ENCODE measurements at regions not wholly inside any gene's neighbourhood (a gene's known extent, or its start where the extent isn't known, plus 50 kb on each side); places are given as distances from the start of the nearest gene placed in this dataset.

DNA sequence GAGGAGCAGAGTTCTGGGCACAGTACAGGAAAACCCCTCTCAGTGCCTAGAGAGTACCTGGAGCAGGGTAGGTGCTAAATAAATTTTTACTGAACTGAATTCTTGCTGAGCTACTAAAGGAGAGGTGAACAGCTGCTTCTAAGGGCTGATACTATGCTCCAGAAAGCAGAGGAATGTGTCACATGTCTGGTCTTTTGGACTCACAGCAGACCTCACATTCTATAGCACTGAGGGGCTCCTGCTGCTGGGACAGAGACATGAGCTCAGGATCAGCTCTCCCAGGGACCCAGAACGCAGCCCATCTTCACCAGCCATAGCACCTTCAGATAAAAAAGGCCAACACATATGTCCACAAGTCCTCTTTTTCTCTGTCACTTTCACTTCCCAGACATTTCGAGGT lies 133.0 kb upstream of the KLF14 start:
- no peaks in the 10 kb centered on the region for H3K36me3 Mint-ChIP-seq
- no peak overlapping the region for H3K4me3 Mint-ChIP-seq
- ATAC-seq (peak; percentile 25), DNase-seq (ENCODE audit: low spot score in 2 of 2) (no peak)
- H3K27ac Mint-ChIP-seq = peak overlapping the region; percentile 23
- peaks cover 20% of the 10 kb centered on the region for H3K4me1 Mint-ChIP-seq
- H3K9me3 Mint-ChIP-seq = peaks cover 6% of the 10 kb centered on the region

DNA sequence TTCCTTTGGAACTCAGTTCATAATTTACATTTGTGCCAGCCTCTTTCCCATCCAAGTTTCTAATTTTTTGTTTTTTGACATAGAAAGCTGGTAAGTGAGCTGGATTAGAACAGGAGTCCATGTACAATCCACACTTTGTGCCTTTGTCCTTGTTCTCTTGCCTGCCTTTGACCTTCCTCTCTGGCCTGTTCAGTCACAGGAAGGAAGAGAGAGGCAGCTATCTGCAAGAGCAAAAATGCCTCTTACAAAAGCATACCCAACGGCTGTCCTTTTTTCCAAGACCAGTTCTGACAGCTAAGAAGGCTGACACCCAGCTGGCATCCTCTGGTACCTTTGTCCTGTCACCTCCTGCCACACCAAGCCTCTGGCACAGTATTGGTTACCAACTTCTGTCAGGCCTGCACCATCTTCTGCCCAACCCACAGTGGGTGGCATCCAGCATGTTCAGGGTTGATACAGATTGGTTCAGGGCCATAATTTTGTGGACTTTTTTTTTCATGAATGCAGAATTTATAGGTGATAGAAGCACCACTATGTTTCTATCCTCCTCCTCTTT lies 133.7 kb upstream of the KLF14 start:
- DNase-seq (ENCODE audit: low spot score in 2 of 2) = no peak
- no peak overlapping the region for H3K4me3 Mint-ChIP-seq
- H3K36me3 Mint-ChIP-seq = no peaks in the 10 kb centered on the region
- H3K4me1 Mint-ChIP-seq = peaks cover 25% of the 10 kb centered on the region
- peaks cover 6% of the 10 kb centered on the region for H3K9me3 Mint-ChIP-seq
- no peak for ATAC-seq
- peak overlapping the region; percentile 23 for H3K27ac Mint-ChIP-seq

DNA sequence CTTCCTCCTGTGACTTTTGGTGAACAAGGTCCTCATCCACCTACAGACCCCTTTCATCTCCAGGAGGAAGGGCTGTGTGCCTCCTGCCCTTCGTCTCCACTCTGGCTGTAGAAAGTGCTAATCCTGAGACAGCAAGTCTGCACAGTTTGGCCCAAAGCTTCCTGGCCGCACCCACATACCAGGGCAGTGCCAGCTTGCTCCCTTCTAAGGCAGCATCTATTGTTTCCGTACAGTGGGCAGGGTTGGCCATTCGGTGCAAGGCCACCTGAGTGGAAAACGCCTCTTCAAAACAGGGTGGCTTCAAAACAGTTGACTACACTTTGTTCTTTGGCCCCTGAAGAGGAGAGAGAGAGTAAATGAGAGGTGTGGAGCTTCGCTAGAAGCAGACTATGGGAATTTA lies 134.1 kb upstream of the KLF14 start:
- Mint-ChIP-seq H3K36me3 (no peaks in the 10 kb centered on the region), H3K4me1 (peaks cover 30% of the 10 kb centered on the region), H3K9me3 (peaks cover 6% of the 10 kb centered on the region), H3K4me3 (no peak overlapping the region), H3K27ac (peak overlapping the region; percentile 23)
- ATAC-seq (no peak), DNase-seq (ENCODE audit: low spot score in 2 of 2) (no peak)

DNA sequence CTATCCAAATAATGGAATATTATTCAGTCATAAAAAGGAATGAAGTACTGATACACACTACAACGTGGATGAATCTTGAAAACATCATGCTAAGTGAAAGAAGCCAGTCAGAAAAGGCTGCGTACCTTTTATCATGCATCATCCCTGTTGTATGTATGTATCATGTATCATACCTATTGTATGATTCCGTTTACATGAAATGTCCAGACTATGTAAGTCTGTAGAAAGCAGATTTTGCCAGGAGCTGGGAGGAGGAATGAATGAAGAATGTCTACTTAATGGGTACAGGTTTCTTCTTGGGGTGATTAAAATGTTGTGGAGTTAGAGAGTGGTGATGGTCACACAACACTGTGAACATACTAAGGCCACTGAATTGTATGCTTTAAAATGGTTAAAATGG lies 135.9 kb upstream of the KLF14 start:
- peaks cover 44% of the 10 kb centered on the region for H3K4me1 Mint-ChIP-seq
- no peaks in the 10 kb centered on the region for H3K9me3 Mint-ChIP-seq
- ATAC-seq (no peak), DNase-seq (ENCODE audit: low spot score in 2 of 2) (no peak)
- peak overlapping the region; percentile 90 for H3K27ac Mint-ChIP-seq
- H3K4me3 Mint-ChIP-seq = no peak overlapping the region
- no peaks in the 10 kb centered on the region for H3K36me3 Mint-ChIP-seq

DNA sequence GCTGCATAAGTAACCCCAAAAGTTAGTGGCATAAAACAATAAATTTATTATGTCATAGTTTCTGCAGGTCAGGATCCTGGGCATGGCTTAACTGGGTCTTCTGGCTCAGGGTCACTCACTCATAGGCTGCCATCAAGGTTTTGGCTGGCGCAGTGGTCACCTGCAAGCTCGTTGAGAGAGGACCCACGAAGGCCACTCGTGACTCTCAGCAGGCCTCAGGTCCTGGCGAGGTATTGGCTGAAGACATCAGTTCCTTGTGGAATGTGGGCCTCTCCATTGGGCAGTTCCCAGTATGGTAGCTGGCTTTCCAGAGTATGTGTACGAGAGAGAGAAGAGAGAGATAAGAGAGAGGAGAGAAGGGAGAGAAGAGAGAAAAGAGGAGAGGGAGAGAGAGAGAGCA lies 138.3 kb upstream of the KLF14 start:
- Mint-ChIP-seq H3K4me1 (peaks cover 49% of the 10 kb centered on the region), H3K27ac (peak overlapping the region; percentile 90), H3K36me3 (no peaks in the 10 kb centered on the region), H3K4me3 (no peak overlapping the region), H3K9me3 (no peaks in the 10 kb centered on the region)
- ATAC-seq (peak; percentile 2), DNase-seq (ENCODE audit: low spot score in 2 of 2) (no peak)

DNA sequence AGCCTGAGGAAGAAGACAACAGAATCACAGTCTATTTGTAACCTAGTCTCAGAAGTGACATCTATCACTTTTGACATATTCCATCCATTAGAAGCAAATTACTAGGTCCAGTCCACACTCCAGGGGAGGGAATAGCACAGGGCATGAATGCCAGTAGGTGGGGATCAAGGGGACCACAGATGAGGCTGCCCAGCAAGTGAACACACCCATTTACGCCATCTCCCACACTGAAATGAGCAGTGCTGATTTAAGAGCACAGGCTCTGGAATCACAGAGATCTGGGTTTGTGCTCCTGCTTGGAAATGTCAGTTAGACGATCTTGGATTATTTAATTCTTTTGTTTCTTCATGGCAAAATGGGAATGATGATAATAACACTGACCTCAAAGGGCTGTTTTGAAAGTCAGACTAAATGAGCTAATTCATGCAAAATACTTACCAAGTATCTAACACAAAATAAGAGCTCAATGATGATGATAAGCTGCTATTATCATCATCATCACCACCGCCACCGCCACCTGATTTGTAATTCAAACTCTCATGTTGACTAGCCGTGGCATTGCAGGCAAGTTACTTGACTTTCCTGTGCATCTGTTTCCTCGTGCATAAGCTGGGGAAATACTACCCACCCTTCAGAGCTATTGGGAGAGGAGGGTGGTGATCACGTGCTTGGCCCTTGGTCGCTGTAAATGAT lies 138.9 kb upstream of the KLF14 start:
- H3K4me1 Mint-ChIP-seq = peaks cover 49% of the 10 kb centered on the region
- H3K27ac Mint-ChIP-seq = peak overlapping the region; percentile 90
- ATAC-seq = peak; percentile 43
- no peak for DNase-seq (ENCODE audit: low spot score in 2 of 2)
- H3K9me3 Mint-ChIP-seq = no peaks in the 10 kb centered on the region
- no peaks in the 10 kb centered on the region for H3K36me3 Mint-ChIP-seq
- H3K4me3 Mint-ChIP-seq = no peak overlapping the region

DNA sequence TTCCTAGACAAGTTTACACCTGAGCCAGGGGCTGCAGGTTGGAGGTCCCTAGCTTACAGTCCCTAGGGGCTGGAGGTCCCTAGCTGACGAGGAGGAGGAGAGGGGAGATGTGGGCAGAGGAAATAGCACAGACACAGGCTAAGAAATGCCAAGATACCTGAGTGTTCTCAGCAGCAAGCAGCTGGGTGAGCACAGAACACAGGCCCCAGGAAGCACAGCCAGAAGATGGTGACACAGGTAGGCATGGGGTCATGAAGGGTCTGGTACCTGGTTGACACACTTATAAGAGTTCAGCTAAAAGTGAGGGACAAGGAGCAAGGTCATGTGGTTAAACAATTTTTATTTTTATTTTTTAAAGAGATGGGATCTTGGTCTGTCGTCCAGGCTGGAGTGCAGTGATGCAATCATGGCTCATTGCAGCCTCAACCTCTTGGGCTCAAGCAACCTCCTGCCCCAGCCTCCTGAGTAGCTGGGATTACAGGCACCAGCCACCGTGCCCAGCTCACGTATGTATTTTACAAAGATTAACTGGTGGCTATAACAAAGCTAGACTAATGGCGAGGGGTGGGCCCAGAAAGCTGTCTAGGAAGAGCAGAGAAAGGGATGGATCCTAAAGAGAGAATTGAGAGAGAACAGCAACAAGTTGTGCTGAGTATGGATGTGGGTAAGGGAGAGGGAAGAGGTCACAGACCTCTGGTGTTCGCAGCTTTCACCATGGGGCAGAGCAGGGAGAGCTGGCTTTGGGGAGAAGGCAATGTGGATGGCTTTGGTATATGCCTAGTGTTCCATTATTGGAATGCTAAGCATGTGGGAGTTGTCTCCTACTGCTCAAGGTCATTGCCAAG lies 140.3 kb upstream of the KLF14 start:
- Mint-ChIP-seq H3K27ac (peak overlapping the region; percentile 90), H3K4me3 (no peak overlapping the region), H3K9me3 (no peaks in the 10 kb centered on the region), H3K36me3 (no peaks in the 10 kb centered on the region), H3K4me1 (peaks cover 56% of the 10 kb centered on the region)
- DNase-seq (ENCODE audit: low spot score in 2 of 2) (no peak), ATAC-seq (peak; percentile 33)

DNA sequence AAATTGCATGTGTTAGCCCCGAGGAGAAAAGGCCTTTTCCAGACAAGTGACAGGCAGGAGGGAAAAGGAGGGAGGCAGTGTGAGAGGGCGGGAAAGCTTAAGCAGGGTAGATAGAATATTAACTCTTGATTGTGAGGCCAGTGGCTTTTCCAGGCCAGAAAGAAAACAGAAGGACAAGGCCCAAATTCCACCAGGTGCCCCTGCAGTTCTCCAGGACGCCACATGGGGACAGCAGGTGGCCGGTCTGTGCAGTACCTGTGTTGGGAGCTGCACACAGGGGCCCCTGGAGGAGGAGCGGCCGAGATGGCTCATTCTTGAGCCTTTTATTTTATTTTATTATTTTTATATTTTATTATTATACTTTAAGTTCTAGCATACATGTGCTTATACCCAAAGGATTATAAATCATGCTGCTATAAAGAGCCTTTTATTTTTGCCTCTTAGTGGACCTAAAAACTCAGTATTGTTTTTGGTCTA lies 141.3 kb upstream of the KLF14 start:
- Mint-ChIP-seq H3K4me3 (no peak overlapping the region), H3K36me3 (no peaks in the 10 kb centered on the region), H3K27ac (peak overlapping the region; percentile 90), H3K4me1 (peaks cover 56% of the 10 kb centered on the region), H3K9me3 (no peaks in the 10 kb centered on the region)
- peak; percentile 40 for ATAC-seq
- peak in 1 of 2 donors; percentile 66 for DNase-seq (ENCODE audit: low spot score in 2 of 2)

DNA sequence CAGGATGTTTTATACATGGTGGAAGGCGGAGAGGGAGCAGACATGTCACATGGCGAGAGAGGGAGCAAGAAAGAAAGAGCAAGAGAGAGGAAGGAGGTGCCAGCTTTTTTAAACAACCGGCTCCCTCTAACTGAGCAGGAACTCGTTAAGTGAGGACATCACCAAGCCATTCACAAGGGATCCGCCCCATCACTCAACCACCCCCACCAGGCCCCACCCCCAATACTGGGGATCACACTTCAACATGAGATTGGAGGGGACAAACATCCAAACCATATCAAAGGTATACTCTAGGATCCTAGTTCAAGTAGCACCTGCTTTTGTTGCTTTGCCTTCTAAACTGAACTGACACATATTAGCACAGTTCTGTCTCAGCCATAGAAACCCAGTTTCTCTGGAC lies 141.9 kb upstream of the KLF14 start:
- Mint-ChIP-seq H3K4me3 (no peak overlapping the region), H3K4me1 (peaks cover 56% of the 10 kb centered on the region), H3K9me3 (no peaks in the 10 kb centered on the region), H3K27ac (peak overlapping the region; percentile 90), H3K36me3 (no peaks in the 10 kb centered on the region)
- DNase-seq (ENCODE audit: low spot score in 2 of 2) (peak in 1 of 2 donors; percentile 51), ATAC-seq (peak; percentile 9)

DNA sequence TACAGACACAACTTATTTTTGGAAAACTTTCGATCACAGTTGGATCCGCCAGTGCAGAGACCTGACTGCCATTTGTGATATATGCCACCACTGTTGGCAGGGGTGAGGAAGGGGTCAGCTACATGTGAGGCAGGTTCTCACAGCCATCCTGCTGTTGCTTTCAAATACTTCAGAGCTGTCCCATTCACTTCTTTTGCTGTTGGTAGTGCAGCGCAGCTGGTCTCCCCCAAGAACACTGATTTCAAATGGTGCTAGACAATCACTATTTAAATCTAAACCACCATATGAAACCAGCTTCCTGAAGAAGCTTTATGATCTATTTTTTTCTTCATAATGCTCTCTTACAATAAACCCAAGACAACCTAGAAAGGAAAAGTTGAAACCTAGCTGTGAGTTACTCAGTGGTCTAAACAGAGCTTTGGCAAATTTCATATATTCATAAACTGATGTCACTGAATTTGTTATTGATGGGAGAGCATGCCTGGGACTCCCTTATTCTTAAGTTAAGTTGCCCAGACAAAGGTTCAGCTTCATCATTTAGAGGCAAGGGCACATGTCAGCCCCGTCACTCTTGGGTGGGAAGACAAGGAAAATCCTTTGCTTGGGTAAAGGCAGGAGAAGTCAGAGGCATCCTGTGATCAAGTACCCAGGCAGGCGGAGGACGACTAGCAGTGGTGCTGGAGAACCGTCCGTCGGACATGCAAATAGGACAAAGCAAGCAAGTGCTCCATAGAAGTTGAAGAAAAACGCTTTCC lies 143.4 kb upstream of the KLF14 start:
- no peak for ATAC-seq
- Mint-ChIP-seq H3K36me3 (no peaks in the 10 kb centered on the region), H3K9me3 (no peaks in the 10 kb centered on the region), H3K4me1 (peaks cover 63% of the 10 kb centered on the region), H3K27ac (peak overlapping the region; percentile 90), H3K4me3 (no peak overlapping the region)
- DNase-seq (ENCODE audit: low spot score in 2 of 2) = peak in 1 of 2 donors; percentile 43

DNA sequence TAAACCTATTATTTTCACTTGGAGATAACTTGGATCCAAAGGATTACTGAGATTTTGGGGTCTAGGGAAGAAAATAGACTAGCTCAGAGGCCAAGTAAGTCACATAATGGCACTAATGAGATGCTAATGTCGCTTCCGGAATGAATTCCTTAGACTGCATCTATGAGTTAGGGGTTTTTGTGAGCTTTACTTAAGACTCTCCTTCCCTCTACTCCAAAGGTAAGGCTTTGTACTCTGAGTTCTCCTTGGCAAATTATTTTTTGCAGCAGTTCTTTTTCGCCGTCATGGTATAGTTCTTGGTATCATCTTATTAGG lies 143.9 kb upstream of the KLF14 start:
- DNase-seq (ENCODE audit: low spot score in 2 of 2) = no peak
- Mint-ChIP-seq H3K9me3 (no peaks in the 10 kb centered on the region), H3K4me1 (peaks cover 63% of the 10 kb centered on the region), H3K4me3 (no peak overlapping the region), H3K36me3 (no peaks in the 10 kb centered on the region), H3K27ac (peak overlapping the region; percentile 90)
- ATAC-seq = no peak

DNA sequence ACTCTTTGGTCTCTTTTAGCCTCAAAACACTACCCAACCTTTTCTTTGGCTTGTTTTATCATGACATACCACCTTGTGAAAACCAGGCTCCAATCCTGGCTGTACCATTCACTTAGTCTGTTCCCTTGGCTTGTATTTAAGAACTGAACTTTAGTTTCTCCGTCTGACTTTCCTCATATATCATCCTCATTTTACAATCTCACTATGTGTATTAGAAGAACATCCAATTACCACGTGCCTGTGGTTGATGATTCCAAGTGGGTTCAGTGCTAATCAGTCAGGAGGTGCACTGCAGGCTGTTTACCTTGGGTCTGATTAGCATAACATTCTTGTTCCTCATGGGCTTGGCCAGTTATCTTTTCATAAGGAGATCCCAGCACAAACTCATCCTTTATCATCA lies 144.8 kb upstream of the KLF14 start:
- Mint-ChIP-seq H3K4me3 (no peak overlapping the region), H3K36me3 (no peaks in the 10 kb centered on the region), H3K9me3 (no peaks in the 10 kb centered on the region), H3K27ac (peak overlapping the region; percentile 66), H3K4me1 (peaks cover 55% of the 10 kb centered on the region)
- DNase-seq (ENCODE audit: low spot score in 2 of 2) (no peak), ATAC-seq (no peak)

DNA sequence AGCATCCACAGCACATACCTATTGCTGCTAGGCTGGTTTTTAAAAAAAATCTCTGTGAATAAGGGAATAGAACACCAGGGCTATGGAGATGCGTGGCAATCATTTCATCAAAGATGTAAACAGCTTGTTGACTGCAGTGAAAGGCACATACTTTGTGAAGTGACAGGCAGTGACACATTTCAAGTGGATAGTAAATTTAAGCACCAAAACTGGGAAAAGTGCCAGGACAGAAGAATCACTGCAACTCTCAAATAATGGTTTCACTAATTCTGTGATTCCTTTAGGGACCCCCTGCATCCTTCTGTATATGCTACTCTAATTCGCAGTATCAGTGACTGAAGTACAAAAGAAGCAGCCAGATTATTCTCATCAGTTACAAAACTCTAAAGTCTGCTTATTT lies 145.2 kb upstream of the KLF14 start:
- no peak for DNase-seq (ENCODE audit: low spot score in 2 of 2)
- H3K9me3 Mint-ChIP-seq = no peaks in the 10 kb centered on the region
- peaks cover 51% of the 10 kb centered on the region for H3K4me1 Mint-ChIP-seq
- no peak overlapping the region for H3K4me3 Mint-ChIP-seq
- H3K27ac Mint-ChIP-seq = peak overlapping the region; percentile 66
- no peaks in the 10 kb centered on the region for H3K36me3 Mint-ChIP-seq
- ATAC-seq = no peak

DNA sequence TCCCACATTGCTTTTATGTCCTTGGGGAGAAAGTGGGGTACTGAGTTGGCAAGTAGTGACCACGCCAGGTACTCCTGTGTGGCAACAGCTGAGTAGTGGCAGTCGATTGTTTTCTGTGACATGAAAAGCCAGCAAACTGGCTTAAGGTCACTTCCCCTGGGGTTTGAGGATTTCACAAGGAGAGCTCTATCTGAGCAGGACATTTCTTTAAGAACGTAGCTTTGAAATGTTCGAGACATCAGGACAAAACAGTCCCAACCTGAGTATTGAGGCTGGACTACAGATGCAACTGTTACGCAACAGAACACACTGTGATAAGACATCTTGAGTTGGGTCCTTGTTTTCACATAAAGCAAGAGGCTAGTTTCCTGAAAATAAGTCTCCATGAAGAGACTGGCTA lies 146.7 kb upstream of the KLF14 start:
- Mint-ChIP-seq H3K36me3 (no peaks in the 10 kb centered on the region), H3K4me1 (peaks cover 50% of the 10 kb centered on the region), H3K9me3 (no peaks in the 10 kb centered on the region), H3K4me3 (no peak overlapping the region), H3K27ac (peak overlapping the region; percentile 94)
- DNase-seq (ENCODE audit: low spot score in 2 of 2) = no peak
- no peak for ATAC-seq

DNA sequence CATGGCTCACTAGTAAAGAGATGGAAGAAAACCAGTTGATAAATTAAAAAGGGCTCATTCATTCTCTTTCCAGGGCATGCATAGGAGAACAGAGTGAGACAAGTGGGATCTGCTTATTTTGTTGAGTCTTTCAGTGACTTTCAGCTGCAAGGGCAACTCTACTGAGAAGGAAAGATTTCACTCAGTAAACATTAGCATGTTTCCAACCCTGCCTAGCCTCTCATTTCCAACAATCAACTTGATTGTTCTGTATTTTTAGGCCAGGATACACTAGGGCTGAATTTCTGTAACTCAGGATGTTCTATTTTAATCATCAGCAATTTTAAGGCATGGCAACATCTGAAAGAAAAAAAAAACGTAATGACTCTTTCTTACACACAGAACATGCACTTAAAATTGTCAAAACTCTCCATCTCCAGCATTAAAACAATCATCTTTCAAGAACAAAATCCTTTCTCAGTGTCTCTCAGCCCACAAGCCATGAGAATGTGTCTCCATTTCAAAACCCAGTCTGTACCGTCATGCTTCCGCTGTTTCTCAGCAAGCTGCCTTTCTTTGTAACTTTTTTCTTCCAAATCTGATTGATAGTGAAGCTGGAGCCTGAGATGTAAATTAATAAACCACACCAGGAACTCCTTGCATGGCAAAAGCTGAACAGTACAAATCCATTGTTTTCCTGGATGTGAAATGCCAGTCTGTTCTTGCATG lies 147.2 kb upstream of the KLF14 start:
- H3K36me3 Mint-ChIP-seq = no peaks in the 10 kb centered on the region
- no peak for ATAC-seq
- H3K9me3 Mint-ChIP-seq = no peaks in the 10 kb centered on the region
- H3K27ac Mint-ChIP-seq = peak overlapping the region; percentile 94
- no peak overlapping the region for H3K4me3 Mint-ChIP-seq
- DNase-seq (ENCODE audit: low spot score in 2 of 2) = no peak
- peaks cover 48% of the 10 kb centered on the region for H3K4me1 Mint-ChIP-seq
